OCI-LY1 (cell line): ENCODE measurements at regions not wholly inside any gene's neighbourhood (a gene's known extent, or its start where the extent isn't known, plus 50 kb on each side); places are given as distances from the start of the nearest gene placed in this dataset.

Experiments used
- CTCF ChIP-seq: fragments of 200-600 bp; sonication (generic), shearing (Covaris generic); IDR thresholded peaks from 2 replicates; pipeline ENCODE4 v1.5.1; 2017; ENCODE audit warnings: mild to moderate bottlenecking, antibody characterized with exemption, low read length, moderate library complexity, mixed read lengths
- EZH2 ChIP-seq: fragments of 200-600 bp; sonication (generic), shearing (Covaris generic); IDR thresholded peaks from 2 replicates; pipeline ENCODE4 v1.8.0; 2017; ENCODE audit warnings: borderline replicate concordance, mixed run types, mild to moderate bottlenecking, antibody characterized with exemption, low read length, moderate library complexity, mixed read lengths

- TF ChIP-seq CTCF (no peak), EZH2 (no peak)
Observed at GRCh38 chr2:194203898-194204297, 1453.1 kb upstream of the SLC39A10 start.
